GM19025 (cell line): ENCODE measurements at regions not wholly inside any gene's neighbourhood (a gene's known extent, or its start where the extent isn't known, plus 50 kb on each side); places are given as distances from the start of the nearest gene placed in this dataset.
"Not testable (repeated sequence)": the region's sequence is repeated elsewhere in the genome, so short reads cannot be mapped to it uniquely, and the experiment has no call there.

Source experiments
- ATAC-seq: cut with Tn5 transposase; IDR thresholded peaks from one replicate; pipeline ENCODE4 v1.9.1; 2021; ENCODE audit warnings: mild to moderate bottlenecking, low read depth, moderate library complexity; ENCODE audit not compliant: unreplicated experiment

DNA sequence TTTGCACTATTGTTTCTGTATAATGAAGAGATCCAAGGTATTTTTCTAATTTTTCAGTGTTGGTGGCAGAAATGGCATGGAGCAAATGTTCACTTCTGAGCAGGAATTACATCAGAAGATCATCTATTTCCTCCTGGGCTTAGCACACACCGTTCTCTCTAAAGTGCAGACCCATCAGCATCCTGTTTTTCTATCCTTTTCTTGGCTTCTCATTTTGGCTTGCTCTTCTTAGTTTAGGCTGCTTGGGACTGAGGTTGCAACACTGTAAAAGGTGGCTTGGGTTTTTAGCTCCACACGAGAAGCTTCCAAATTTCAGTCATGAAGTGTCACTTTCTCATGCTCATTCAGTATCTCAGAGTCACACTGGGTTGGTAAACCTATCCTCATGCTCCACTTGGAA is 79.9 kb upstream of the SMIM30 start:
- no peak for ATAC-seq

DNA sequence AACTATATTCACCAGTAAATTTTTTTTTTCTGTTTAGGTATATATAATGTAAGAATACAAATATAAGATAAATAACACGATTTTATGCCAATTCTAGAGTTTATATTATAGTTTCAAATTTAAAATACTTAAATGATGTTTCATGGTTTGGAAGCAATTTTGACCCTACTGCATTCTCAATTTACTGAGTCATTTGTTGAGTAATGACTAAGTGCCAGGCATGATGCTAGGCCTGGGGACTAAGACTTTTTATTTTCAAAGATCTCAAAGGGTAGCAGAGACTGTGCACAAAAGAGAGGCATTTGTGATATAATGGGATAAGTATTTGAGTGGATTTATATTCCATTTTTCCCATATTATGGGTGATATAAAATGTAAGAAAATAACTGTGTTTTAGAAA is 78.9 kb upstream of the SMIM30 start:
- no peak for ATAC-seq

DNA sequence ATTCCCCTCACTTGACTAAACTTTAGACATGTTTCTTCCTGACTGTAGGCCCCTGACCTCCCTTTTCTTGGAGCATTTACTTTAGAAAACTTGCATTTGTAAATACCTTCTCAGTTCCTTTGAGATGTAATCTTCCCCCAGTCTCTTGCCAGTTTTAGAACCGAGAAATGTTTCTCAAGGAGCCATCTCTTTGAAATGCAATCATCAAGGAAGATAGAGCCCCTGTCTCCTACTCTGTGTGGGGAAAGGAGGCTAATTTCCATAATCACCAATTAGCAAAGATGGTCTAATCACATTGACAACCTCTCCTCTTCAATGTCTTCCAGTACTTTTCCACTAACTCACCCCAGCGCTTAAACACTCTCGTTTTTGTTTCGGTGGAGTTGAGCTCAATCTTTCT is 70.0 kb upstream of the SMIM30 start:
- no peak for ATAC-seq

DNA sequence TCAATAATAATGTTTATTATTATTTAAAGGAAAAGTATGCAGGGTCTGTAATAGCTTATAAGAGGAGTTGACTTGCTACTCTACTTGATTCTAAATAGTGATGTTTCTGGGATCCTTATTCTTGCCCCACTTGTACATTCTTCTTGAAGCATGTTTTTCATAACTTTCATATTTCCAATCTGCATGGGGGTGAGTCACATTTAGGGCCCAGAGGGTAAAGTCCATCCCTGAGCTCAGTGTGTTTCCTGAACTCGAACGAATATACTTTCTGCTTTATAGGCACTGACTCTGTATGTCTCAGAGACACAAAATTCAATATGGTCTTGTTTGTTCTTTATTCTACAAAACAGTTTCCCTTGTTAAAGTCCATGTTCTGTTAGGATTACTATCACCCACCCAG is 61.0 kb upstream of the SMIM30 start:
- no peak for ATAC-seq

DNA sequence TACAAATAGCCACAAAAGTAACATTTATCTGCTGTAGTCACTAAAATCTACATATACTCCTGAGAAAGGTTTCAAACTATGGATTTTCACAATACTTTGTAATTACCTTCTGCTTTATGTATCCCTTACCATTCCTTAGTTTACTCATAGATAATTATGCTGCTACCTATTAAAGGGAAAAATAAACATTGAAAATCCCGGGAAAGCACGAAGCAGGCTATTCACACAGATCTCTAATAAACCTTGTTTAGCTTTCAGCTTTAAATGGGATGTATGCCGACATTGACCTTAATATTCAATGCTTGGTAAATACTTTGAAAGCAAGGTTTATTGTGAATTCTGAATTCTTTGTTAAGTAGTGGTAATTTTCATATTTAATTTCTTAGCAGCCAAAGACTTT is 58.5 kb upstream of the SMIM30 start:
- ATAC-seq: no peak

DNA sequence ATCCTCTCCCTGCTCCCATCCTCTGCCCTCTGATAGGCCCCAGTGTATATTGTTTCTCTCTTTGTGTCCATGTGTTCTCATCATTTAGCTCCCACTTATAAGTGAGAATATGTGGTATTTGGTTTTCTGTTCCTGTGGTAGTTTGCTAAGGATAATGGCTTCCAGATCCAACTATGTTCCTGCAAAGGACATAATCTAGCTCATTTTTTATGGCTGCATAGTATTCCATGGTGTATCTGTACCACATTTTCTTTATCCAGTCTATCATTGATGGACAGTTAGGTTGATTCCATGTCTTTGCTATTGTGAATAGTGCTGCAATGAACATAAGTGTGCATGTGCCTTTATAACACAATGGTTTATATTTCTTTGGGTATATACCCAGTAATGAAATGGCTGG is 57.8 kb upstream of the SMIM30 start:
- not testable (repeated sequence) for ATAC-seq

DNA sequence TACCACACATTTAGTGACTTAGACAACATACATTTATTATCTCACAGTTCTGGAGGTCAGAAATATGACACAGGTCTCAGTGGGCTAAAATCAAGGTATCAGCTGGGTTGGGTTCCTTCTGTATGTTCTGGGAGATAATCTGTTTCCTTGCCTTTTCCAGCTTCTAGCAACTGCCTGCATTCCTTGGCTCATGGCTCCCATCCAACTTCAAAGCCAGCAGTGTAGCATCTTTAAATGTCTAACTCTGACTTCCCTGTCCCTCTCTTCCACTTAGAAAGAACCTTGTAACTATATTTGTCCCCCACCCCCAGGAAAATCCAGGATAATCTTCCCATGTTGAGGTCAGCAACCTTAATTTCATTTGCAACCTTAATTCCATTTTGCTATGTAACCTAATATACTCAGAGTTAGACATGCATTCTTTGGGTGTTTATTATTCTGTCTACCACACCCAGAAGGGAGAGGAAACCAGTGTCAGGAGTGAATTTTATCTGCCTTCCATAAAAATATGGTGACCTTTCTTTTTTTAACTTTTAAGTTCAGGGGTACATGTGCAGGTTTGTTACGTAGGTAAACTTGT is 57.3 kb upstream of the SMIM30 start:
- ATAC-seq: no peak

DNA sequence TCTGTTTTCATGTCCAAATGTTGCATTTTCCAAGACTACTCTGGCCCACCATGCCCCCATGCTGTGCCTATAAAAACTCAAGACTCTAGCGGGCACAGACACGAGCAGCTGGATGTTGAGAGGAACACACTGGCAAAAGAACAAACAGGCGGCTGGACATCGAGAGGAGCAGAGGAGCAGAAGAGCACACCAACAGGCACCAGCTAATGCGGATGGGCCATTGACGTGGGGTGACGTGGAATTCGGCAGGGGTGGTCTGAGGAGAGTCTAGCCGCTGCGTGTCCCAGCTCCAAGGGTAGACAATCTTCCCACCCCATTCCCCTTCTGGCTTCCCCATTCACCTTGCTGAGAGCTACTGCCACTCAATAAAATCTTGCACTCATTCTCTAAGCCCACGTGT is 54.4 kb upstream of the SMIM30 start:
- ATAC-seq: no peak

DNA sequence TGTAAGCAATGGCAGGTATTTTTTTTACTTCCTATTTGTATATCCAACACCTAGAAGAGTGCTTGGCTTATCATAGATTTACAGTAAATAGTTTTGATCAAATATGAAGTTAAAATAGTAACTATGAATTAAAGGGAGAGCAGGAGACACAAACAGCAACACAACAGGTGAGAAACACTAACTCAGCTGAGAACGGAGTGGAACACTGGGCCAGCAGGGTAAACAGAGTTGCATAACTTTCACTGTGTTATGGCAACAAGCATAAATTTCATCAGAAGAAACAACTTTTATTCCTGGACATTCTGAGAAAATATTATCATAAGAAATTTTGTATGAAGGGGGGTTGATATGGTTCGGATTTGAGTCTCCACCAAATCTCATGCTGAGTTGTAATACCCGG is 52.2 kb upstream of the SMIM30 start:
- no peak for ATAC-seq
